ENCODE measurements at regions not wholly inside any gene's neighbourhood (a gene's known extent, or its start where the extent isn't known, plus 50 kb on each side); places are given as distances from the start of the nearest gene placed in this dataset.

GRCh38 chr15:91784973-91785709, 68.4 kb upstream of the SLCO3A1 start:
- no peaks in the 10 kb centered on the region for H3K9me3 ChIP-seq (replicated peaks in 1 of 11)
- H3K27ac ChIP-seq, result no peak overlapping the region
- no peaks in the 10 kb centered on the region for H4K20me1 ChIP-seq
- TF ChIP-seq Cebpa-rat (IDR thresholded peaks at IDR 0.05), result no peak
- H3K4me1 ChIP-seq, result peaks cover 0 to 25% (median 7%) of the 10 kb centered on the region in 10 experiments; a peak in 11 of 20 replicates
- H3K27me3 ChIP-seq, result no peaks in the 10 kb centered on the region
- no peak overlapping the region for H3K4me3 ChIP-seq
- no peaks in the 10 kb centered on the region for H3K36me3 ChIP-seq
- no peak overlapping the region for H3K4me2 ChIP-seq
- no peak overlapping the region for H3K9ac ChIP-seq

- Histone ChIP-seq H3K27me3 (no peaks in the 10 kb centered on the region), H3K4me3 (no peak overlapping the region), H3K27ac (no peak overlapping the region), H3K4me1 (peaks cover 0 to 5% (median 0%) of the 10 kb centered on the region in 10 experiments; a peak in 2 of 20 replicates), H3K36me3 (no peaks in the 10 kb centered on the region), H3K4me2 (no peak overlapping the region), H4K20me1 (no peaks in the 10 kb centered on the region), H3K9ac (no peak overlapping the region), H3K9me3 (replicated peaks in 1 of 11) (no peaks in the 10 kb centered on the region)
- no peak for TF ChIP-seq Cebpa-rat (IDR thresholded peaks at IDR 0.05)
Observed at GRCh38 chr15:91787198-91787597, 66.3 kb upstream of the SLCO3A1 start.

- Histone ChIP-seq H3K4me3 (no peak overlapping the region), H3K36me3 (no peaks in the 10 kb centered on the region), H3K27me3 (no peaks in the 10 kb centered on the region), H3K27ac (no peak overlapping the region), H3K4me2 (no peak overlapping the region), H3K9me3 (replicated peaks in 1 of 11) (no peaks in the 10 kb centered on the region), H3K9ac (no peak overlapping the region), H4K20me1 (no peaks in the 10 kb centered on the region), H3K4me1 (no peaks in the 10 kb centered on the region)
- TF ChIP-seq Cebpa-rat (IDR thresholded peaks at IDR 0.05), result no peak
Observed at GRCh38 chr15:91789136-91789535, 64.4 kb upstream of the SLCO3A1 start.

- Histone ChIP-seq H4K20me1 (no peaks in the 10 kb centered on the region), H3K9me3 (replicated peaks in 1 of 11) (no peaks in the 10 kb centered on the region), H3K27ac (no peak overlapping the region), H3K27me3 (no peaks in the 10 kb centered on the region), H3K4me3 (no peak overlapping the region), H3K4me1 (no peaks in the 10 kb centered on the region), H3K9ac (no peak overlapping the region), H3K4me2 (no peak overlapping the region), H3K36me3 (no peaks in the 10 kb centered on the region)
- TF ChIP-seq Cebpa-rat (IDR thresholded peaks at IDR 0.05), result no peak
Observed at GRCh38 chr15:91790836-91791235, 62.7 kb upstream of the SLCO3A1 start.

- Histone ChIP-seq H3K9me3 (replicated peaks in 1 of 11) (no peaks in the 10 kb centered on the region), H3K4me2 (no peak overlapping the region), H3K4me1 (no peaks in the 10 kb centered on the region), H3K27ac (no peak overlapping the region), H3K4me3 (no peak overlapping the region), H3K36me3 (no peaks in the 10 kb centered on the region), H4K20me1 (no peaks in the 10 kb centered on the region), H3K27me3 (no peaks in the 10 kb centered on the region), H3K9ac (no peak overlapping the region)
- TF ChIP-seq Cebpa-rat (IDR thresholded peaks at IDR 0.05), result no peak
Observed at GRCh38 chr15:91793771-91794170, 59.7 kb upstream of the SLCO3A1 start.

- no peaks in the 10 kb centered on the region for H3K9me3 ChIP-seq (replicated peaks in 1 of 11)
- no peak overlapping the region for H3K9ac ChIP-seq
- no peaks in the 10 kb centered on the region for H3K4me1 ChIP-seq
- no peaks in the 10 kb centered on the region for H3K27me3 ChIP-seq
- H3K4me2 ChIP-seq, result no peak overlapping the region
- no peak overlapping the region for H3K27ac ChIP-seq
- no peaks in the 10 kb centered on the region for H3K36me3 ChIP-seq
- H3K4me3 ChIP-seq, result no peak overlapping the region
- no peak for TF ChIP-seq Cebpa-rat (IDR thresholded peaks at IDR 0.05)
- H4K20me1 ChIP-seq, result no peaks in the 10 kb centered on the region
Observed at GRCh38 chr15:91795235-91795634, 58.3 kb upstream of the SLCO3A1 start.

GRCh38 chr15:91801836-91802534, 51.5 kb upstream of the SLCO3A1 start:
- no peaks in the 10 kb centered on the region for H3K27me3 ChIP-seq
- no peak overlapping the region for H3K4me3 ChIP-seq
- no peak overlapping the region for H3K27ac ChIP-seq
- no peaks in the 10 kb centered on the region for H4K20me1 ChIP-seq
- H3K4me1 ChIP-seq, result no peaks in the 10 kb centered on the region
- H3K9ac ChIP-seq, result no peak overlapping the region
- no peak for TF ChIP-seq Cebpa-rat (IDR thresholded peaks at IDR 0.05)
- H3K36me3 ChIP-seq, result no peaks in the 10 kb centered on the region
- H3K4me2 ChIP-seq, result no peak overlapping the region
- peaks cover 0 to 6% (median 0%) of the 10 kb centered on the region in 11 experiments; a peak in 4 of 22 replicates for H3K9me3 ChIP-seq (replicated peaks in 1 of 11)

GRCh38 chr15:91803260-91803659, 50.2 kb upstream of the SLCO3A1 start:
- H3K4me1 ChIP-seq, result no peaks in the 10 kb centered on the region

More at GRCh38 chr15:91803260-91803659, 50.2 kb upstream of the SLCO3A1 start:
- peaks cover 0 to 6% (median 0%) of the 10 kb centered on the region in 11 experiments; a peak in 4 of 22 replicates for H3K9me3 ChIP-seq (replicated peaks in 1 of 11)
- no peaks in the 10 kb centered on the region for H4K20me1 ChIP-seq
- no peaks in the 10 kb centered on the region for H3K27me3 ChIP-seq
- no peaks in the 10 kb centered on the region for H3K36me3 ChIP-seq
- H3K9ac ChIP-seq, result no peak overlapping the region
- H3K4me2 ChIP-seq, result no peak overlapping the region
- H3K4me3 ChIP-seq, result no peak overlapping the region
- no peak overlapping the region for H3K27ac ChIP-seq
- TF ChIP-seq Cebpa-rat (IDR thresholded peaks at IDR 0.05), result no peak
